Esophagus muscularis mucosa (tissue), 4 donors: ENCODE measurements at regions not wholly inside any gene's neighbourhood (a gene's known extent, or its start where the extent isn't known, plus 50 kb on each side); places are given as distances from the start of the nearest gene placed in this dataset.

Source experiments
- DNase-seq: peaks from one replicate; pipeline ENCODE4 v3.0.0-alpha.2; 2017; ENCODE audit errors: extremely low spot score
- H3K27ac ChIP-seq, 4 donors: fragments of 200-600 bp; sonication (generic); replicated peaks in 1 of 4; 1 replicate in 3 of 4; 2 replicates in 1 of 4; pipeline ENCODE4 v1.5.1; 2016 to 2019; ENCODE audit warnings: mild to moderate bottlenecking in 1 of 4
- H3K27me3 ChIP-seq, 4 donors: fragments of 200-600 bp; sonication (generic); one replicate each; pipeline versions ENCODE4 v1.5.1 to v1.6.0; 2016 to 2019
- H3K36me3 ChIP-seq, 4 donors: fragments of 200-600 bp; sonication (generic); one replicate each; pipeline ENCODE4 v1.5.1; 2016 to 2019
- H3K4me1 ChIP-seq, 4 donors: fragments of 200-600 bp; sonication (generic); one replicate each; pipeline ENCODE4 v1.5.1; 2016 to 2019
- H3K4me3 ChIP-seq, 4 donors: fragments of 200-600 bp; sonication (generic); 1 replicate in 2 of 4; 2 replicates in 2 of 4; pipeline ENCODE4 v1.5.1; 2016 to 2019; ENCODE audit warnings: mild to moderate bottlenecking in 4 of 4, moderate library complexity in 1 of 4
- H3K9me3 ChIP-seq, 4 donors: fragments of 200-600 bp; sonication (generic); 1 replicate in 3 of 4; 2 replicates in 1 of 4; pipeline ENCODE4 v1.5.1; 2016 to 2019
- CTCF ChIP-seq, 3 experiments: fragments of 200-600 bp in 2 of 3; fragments of 450-650 bp in 1 of 3; sonication (generic) in 2 of 3; IDR thresholded peaks; one replicate each; pipeline ENCODE4 v1.5.1; 2017 to 2019; ENCODE audit warnings: antibody characterized with exemption in 3 of 3, mild to moderate bottlenecking in 2 of 3, moderate library complexity in 1 of 3
- EP300 ChIP-seq: sonication (generic); formaldehyde crosslinking; IDR thresholded peaks from one replicate; pipeline ENCODE4 v1.6.1; 2017; ENCODE audit warnings: antibody characterized with exemption
- POLR2A ChIP-seq: fragments of 450-650 bp; IDR thresholded peaks from one replicate; pipeline ENCODE4 v1.6.1; 2017; ENCODE audit warnings: antibody characterized with exemption, moderate library complexity, mild to moderate bottlenecking, low read depth
- POLR2AphosphoS5 ChIP-seq, 2 donors: sonication (generic); formaldehyde crosslinking; IDR thresholded peaks; one replicate each; pipeline ENCODE4 v1.6.1; 2017; ENCODE audit warnings: antibody characterized with exemption in 2 of 2
- WGBS: methylation state at CpG from one replicate; pipeline ENCODE4 v1.1.5; 2018; 5-methylcytosine and 5-hydroxymethylcytosine counted together
- intact Hi-C: fragments of 100-400 bp; cut with DNase I; formaldehyde crosslinking; loops from one replicate; pipeline ENCODE4 v1.15.1; 2023

- H3K9me3 ChIP-seq: no peaks in the 10 kb centered on the region
- TF ChIP-seq POLR2A (no peak), POLR2AphosphoS5 (IDR thresholded peaks at IDR 0.05) (no peak), EP300 (no peak), CTCF (IDR thresholded peaks at IDR 0.05) (no peak)
- no peaks in the 10 kb centered on the region for H3K27me3 ChIP-seq
- WGBS: 91% methylated on average over 1 of the region's 1 CpG
- H3K27ac ChIP-seq: no peak overlapping the region
- intact Hi-C loops: no loop called here
- H3K4me1 ChIP-seq: no peaks in the 10 kb centered on the region
- no peak overlapping the region for H3K4me3 ChIP-seq
- no peak for DNase-seq
- no peaks in the 10 kb centered on the region for H3K36me3 ChIP-seq
These were observed 300.3 kb downstream of the MRPS30 start for GRCh38 chr5:45109062-45109461.

DNA sequence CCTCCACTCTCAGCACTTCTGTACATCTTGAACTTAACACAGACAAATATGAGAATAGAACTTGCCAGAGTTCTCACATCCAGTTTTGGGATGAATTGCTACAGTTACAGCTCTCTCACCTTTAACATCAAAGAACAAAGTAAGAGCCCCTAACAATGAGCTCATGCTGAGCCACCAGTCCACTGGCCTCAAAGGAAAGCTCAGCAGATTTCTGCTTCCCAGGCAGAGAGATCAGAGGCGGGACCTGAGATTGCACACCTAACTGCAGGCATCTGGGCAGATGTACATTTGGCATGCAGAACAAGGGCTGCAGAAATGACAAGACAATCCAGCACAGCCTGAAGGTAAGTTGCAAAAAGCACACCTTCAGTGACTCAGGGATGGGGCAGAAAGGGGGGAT is 300.9 kb downstream of the MRPS30 start:
- no peak overlapping the region for H3K27ac ChIP-seq
- no peaks in the 10 kb centered on the region for H3K4me1 ChIP-seq
- intact Hi-C loops: no loop called here
- no peaks in the 10 kb centered on the region for H3K27me3 ChIP-seq
- 42% methylated on average over 1 of the region's 1 CpG for WGBS
- H3K4me3 ChIP-seq: no peak overlapping the region
- DNase-seq: no peak
- TF ChIP-seq POLR2AphosphoS5 (IDR thresholded peaks at IDR 0.05): no peak
- TF ChIP-seq CTCF (IDR thresholded peaks at IDR 0.05): no peak
- no peak for TF ChIP-seq EP300
- TF ChIP-seq POLR2A: no peak
- no peaks in the 10 kb centered on the region for H3K9me3 ChIP-seq
- H3K36me3 ChIP-seq: no peaks in the 10 kb centered on the region

DNA sequence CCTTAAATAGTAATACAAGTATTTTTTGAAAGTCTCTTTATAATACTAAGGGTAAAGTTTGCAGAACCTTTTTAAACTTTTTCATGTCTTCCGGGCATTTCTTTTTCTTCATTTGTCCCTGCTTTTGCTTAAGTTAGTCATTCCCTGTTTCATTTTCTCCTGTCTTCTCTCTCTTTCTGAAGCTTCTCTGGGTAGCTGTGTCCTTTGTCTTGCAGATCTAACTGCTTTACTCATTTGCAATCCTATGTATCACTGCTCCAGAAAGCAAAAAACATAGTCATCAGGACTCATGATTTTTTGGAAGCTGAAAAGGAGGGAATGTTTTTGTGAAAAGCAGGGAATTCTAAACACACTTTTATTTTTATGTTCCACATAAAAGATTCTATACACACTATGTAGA is 301.7 kb downstream of the MRPS30 start:
- Histone ChIP-seq H3K27ac (no peak overlapping the region), H3K36me3 (no peaks in the 10 kb centered on the region), H3K27me3 (no peaks in the 10 kb centered on the region), H3K4me3 (no peak overlapping the region), H3K9me3 (no peaks in the 10 kb centered on the region), H3K4me1 (no peaks in the 10 kb centered on the region)
- no peak for TF ChIP-seq EP300
- no peak for TF ChIP-seq POLR2A
- TF ChIP-seq POLR2AphosphoS5 (IDR thresholded peaks at IDR 0.05): no peak
- WGBS: 73% methylated on average over 1 of the region's 1 CpG
- intact Hi-C loops: no loop called here
- no peak for DNase-seq

DNA sequence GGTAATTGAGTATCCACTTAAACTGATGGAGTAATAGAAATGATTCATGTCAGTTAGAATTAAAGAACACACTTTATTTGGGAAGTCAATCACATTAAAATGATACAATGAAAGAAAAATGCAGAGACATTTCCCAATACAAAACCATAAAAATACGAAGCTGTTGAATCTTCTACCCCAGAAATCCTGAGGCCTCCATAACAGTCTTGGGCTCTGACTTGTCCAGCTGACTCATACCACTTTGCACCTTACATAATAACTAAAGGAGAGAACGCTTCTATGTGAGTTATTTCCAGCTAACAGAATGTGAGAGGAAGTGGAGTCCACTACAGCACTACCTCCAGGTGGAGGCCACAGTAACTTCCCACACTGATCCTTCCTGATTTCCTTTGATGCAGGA is 305.0 kb downstream of the MRPS30 start:
- Histone ChIP-seq H3K27ac (no peak overlapping the region), H3K4me1 (no peaks in the 10 kb centered on the region), H3K9me3 (peaks cover 0 to 5% (median 4%) of the 10 kb centered on the region in 4 donors), H3K36me3 (no peaks in the 10 kb centered on the region), H3K4me3 (no peak overlapping the region), H3K27me3 (no peaks in the 10 kb centered on the region)
- WGBS: 28% methylated on average over 2 of the region's 2 CpGs
- no peak for TF ChIP-seq CTCF (IDR thresholded peaks at IDR 0.05)
- no peak for TF ChIP-seq POLR2A
- no peak for TF ChIP-seq EP300
- no peak for TF ChIP-seq POLR2AphosphoS5 (IDR thresholded peaks at IDR 0.05)
- no peak for DNase-seq
- intact Hi-C loops: no loop called here

GRCh38 chr5:45132972-45133371 is 324.2 kb downstream of the MRPS30 start:
- 55% methylated on average over 2 of the region's 2 CpGs for WGBS
- Histone ChIP-seq H3K27ac (no peak overlapping the region), H3K4me1 (no peaks in the 10 kb centered on the region), H3K4me3 (no peak overlapping the region), H3K27me3 (no peaks in the 10 kb centered on the region), H3K36me3 (no peaks in the 10 kb centered on the region), H3K9me3 (no peaks in the 10 kb centered on the region)
- no peak for DNase-seq
- TF ChIP-seq EP300 (no peak), POLR2AphosphoS5 (IDR thresholded peaks at IDR 0.05) (no peak), POLR2A (no peak), CTCF (IDR thresholded peaks at IDR 0.05) (no peak)
- intact Hi-C loops: no loop called here
